ENCODE measurements at regions not wholly inside any gene's neighbourhood (a gene's known extent, or its start where the extent isn't known, plus 50 kb on each side); places are given as distances from the start of the nearest gene placed in this dataset.

DNA sequence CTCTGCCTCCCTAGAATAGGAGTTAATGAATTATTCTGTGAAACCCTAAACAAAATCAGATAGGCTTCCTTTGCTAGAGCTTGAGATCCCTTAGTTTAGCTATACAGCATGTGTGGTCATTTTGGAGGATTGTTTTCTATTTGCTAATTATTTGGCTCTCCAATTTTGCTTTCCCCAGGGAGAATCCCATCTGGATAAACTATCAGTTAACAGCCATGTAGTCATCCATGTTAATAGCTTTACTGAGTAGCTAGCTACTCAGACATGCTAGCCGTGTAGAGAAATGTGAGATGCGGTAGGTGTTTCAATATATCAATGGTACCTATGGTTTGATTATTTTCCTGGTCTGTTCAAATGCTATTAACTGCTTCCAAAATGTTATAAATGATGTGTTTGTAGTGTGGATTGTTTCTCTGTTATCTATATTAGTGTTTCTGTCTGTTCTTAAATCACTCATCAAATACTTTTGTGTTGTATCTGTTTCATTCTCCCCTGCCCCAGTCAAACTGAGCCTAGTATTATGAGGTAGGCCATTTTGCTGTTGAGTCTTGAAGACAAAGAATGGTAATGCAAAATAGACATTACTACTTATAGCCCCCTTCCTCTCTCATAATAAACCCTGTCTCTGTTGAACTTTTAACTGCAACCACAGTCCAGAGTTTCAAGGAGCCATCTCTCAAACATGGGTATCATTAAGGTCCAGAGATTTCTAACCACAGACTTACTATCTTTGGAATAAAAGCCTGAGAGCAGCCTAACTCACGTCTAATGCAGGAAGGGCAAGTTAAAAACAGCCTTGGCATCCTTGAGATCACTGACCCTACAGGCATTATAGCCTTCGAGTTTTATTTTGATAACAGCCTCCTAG lies 56.1 kb upstream of the GRAMD1B start:
- FAIRE-seq = no peak
- Histone ChIP-seq H3K9me3 (no peaks in the 10 kb centered on the region), H3K27ac (no peak overlapping the region), H3K4me1 (no peaks in the 10 kb centered on the region), H3K4me2 (no peak overlapping the region), H3K4me3 (no peak overlapping the region)
- WGBS (ENCODE audit: missing lambda C conversion rate) = 48% methylated on average over 4 of the region's 4 CpGs
- TF ChIP-seq FOSL2 (IDR thresholded peaks at IDR 0.05) = no peak
- no peak for TF ChIP-seq FOSL2 (CRISPR knock-in tag; IDR thresholded peaks at IDR 0.05)
- no peak for TF ChIP-seq EHF (CRISPR knock-in tag; IDR thresholded peaks at IDR 0.05)
- no peak for TF ChIP-seq ATOH8 (CRISPR knock-in tag; IDR thresholded peaks at IDR 0.05; ENCODE audit: low read depth)
- no peak for TF ChIP-seq MAFK (IDR thresholded peaks at IDR 0.05; ENCODE audit: partially characterized antibody)
- TF ChIP-seq CHD2 (IDR thresholded peaks at IDR 0.05; ENCODE audit: low read length, partially characterized antibody) = no peak
- no peak for TF ChIP-seq RCOR1 (IDR thresholded peaks at IDR 0.05; ENCODE audit: low read depth, low read length)
- TF ChIP-seq, protein P1, sequence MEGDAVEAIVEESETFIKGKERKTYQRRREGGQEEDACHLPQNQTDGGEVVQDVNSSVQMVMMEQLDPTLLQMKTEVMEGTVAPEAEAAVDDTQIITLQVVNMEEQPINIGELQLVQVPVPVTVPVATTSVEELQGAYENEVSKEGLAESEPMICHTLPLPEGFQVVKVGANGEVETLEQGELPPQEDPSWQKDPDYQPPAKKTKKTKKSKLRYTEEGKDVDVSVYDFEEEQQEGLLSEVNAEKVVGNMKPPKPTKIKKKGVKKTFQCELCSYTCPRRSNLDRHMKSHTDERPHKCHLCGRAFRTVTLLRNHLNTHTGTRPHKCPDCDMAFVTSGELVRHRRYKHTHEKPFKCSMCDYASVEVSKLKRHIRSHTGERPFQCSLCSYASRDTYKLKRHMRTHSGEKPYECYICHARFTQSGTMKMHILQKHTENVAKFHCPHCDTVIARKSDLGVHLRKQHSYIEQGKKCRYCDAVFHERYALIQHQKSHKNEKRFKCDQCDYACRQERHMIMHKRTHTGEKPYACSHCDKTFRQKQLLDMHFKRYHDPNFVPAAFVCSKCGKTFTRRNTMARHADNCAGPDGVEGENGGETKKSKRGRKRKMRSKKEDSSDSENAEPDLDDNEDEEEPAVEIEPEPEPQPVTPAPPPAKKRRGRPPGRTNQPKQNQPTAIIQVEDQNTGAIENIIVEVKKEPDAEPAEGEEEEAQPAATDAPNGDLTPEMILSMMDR (IDR thresholded peaks at IDR 0.05) = no peak
- TF ChIP-seq, protein P2, sequence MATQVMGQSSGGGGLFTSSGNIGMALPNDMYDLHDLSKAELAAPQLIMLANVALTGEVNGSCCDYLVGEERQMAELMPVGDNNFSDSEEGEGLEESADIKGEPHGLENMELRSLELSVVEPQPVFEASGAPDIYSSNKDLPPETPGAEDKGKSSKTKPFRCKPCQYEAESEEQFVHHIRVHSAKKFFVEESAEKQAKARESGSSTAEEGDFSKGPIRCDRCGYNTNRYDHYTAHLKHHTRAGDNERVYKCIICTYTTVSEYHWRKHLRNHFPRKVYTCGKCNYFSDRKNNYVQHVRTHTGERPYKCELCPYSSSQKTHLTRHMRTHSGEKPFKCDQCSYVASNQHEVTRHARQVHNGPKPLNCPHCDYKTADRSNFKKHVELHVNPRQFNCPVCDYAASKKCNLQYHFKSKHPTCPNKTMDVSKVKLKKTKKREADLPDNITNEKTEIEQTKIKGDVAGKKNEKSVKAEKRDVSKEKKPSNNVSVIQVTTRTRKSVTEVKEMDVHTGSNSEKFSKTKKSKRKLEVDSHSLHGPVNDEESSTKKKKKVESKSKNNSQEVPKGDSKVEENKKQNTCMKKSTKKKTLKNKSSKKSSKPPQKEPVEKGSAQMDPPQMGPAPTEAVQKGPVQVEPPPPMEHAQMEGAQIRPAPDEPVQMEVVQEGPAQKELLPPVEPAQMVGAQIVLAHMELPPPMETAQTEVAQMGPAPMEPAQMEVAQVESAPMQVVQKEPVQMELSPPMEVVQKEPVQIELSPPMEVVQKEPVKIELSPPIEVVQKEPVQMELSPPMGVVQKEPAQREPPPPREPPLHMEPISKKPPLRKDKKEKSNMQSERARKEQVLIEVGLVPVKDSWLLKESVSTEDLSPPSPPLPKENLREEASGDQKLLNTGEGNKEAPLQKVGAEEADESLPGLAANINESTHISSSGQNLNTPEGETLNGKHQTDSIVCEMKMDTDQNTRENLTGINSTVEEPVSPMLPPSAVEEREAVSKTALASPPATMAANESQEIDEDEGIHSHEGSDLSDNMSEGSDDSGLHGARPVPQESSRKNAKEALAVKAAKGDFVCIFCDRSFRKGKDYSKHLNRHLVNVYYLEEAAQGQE (IDR thresholded peaks at IDR 0.05) = no peak
- TF ChIP-seq, protein P3, sequence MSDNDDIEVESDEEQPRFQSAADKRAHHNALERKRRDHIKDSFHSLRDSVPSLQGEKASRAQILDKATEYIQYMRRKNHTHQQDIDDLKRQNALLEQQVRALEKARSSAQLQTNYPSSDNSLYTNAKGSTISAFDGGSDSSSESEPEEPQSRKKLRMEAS (IDR thresholded peaks at IDR 0.05) = no peak
- TF ChIP-seq, protein P4, sequence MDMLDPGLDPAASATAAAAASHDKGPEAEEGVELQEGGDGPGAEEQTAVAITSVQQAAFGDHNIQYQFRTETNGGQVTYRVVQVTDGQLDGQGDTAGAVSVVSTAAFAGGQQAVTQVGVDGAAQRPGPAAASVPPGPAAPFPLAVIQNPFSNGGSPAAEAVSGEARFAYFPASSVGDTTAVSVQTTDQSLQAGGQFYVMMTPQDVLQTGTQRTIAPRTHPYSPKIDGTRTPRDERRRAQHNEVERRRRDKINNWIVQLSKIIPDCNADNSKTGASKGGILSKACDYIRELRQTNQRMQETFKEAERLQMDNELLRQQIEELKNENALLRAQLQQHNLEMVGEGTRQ (IDR thresholded peaks at IDR 0.05) = no peak
- no peak for TF ChIP-seq PHF8 (IDR thresholded peaks at IDR 0.05; ENCODE audit: borderline replicate concordance, low read depth)
- no peak for DNase-seq (ENCODE audit: low read depth in 1 of 2, low spot score in 1 of 2)
- ChIA-PET CTCF (interaction anchor here (0.6 to 1.4 kb wide), 3 partner anchors 33 to 129 kb away, joined by 3 to 6 read pairs (median 4); no protein-coding TSS in a partner anchor), POLR2A (no interaction called here)
- no peak for ATAC-seq

DNA sequence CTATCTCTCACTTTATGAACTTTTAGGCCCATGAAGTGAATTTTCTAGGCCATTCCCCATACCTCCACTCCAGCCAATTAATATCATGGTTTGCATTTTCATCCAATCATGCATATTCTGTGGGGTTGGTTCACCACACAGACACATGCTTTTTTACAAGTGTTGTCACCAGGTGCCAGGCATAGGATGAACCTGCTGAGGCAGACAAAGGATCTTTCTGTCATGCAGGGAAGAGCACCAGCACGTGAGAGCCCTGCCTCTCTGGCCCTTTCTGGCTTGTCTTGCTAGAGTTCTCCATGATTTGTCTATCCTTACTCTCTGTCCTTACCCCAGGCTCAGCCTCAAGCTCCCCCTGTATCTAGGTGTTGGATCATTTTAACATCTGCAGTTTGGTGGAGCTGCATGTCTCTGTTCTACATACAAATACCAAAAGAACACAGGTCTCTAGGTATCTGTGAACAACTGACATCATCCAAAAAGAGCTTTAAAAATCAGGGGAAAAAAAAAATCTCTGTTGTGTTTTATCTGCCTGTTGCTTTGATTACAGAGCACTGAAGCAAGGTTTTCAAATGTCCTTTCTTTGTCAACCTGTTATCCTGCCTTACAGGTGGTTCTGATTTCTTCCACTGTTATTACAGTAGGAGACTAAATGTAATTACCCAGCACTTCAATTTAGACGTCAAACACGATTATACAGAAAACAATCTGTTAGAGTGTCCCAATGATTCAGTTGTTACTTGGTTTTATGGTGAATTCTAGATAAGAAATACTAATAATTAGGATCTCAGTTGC lies 58.4 kb upstream of the GRAMD1B start:
- ChIA-PET POLR2A (no interaction called here), CTCF (no interaction called here)
- FAIRE-seq (no peak), ATAC-seq (no peak), DNase-seq (ENCODE audit: low read depth in 1 of 2, low spot score in 1 of 2) (no peak)
- Histone ChIP-seq H3K27ac (no peak overlapping the region), H3K4me1 (no peaks in the 10 kb centered on the region), H3K4me2 (no peak overlapping the region), H3K9me3 (no peaks in the 10 kb centered on the region), H3K4me3 (no peak overlapping the region)
- 30% methylated on average over 3 of the region's 3 CpGs for WGBS (ENCODE audit: missing lambda C conversion rate)
- TF ChIP-seq RARB (CRISPR knock-in tag; IDR thresholded peaks at IDR 0.05) (no peak), CBX8 (IDR thresholded peaks at IDR 0.05) (no peak), ZSCAN20 (CRISPR knock-in tag; IDR thresholded peaks at IDR 0.05) (no peak), KDM5A (IDR thresholded peaks at IDR 0.05) (no peak), BHLHE40 (IDR thresholded peaks at IDR 0.05; ENCODE audit: low read depth, low read length) (no peak), HOXA7 (CRISPR knock-in tag; IDR thresholded peaks at IDR 0.05) (no peak), ESRRA (IDR thresholded peaks at IDR 0.05; ENCODE audit: borderline replicate concordance, low read length) (no peak), ZNF302 (CRISPR knock-in tag; IDR thresholded peaks at IDR 0.05) (no peak)
- TF ChIP-seq, protein P3 (IDR thresholded peaks at IDR 0.05) = no peak
- TF ChIP-seq, protein P1 (IDR thresholded peaks at IDR 0.05) = no peak
